Activated CD4-positive, alpha-beta T cell treated with anti-CD3 and anti-CD28 coated beads, Interleukin-10, Interleukin-2, amounts not matched to agents 100 ng/mL and 50 ng/mL, durations not matched to agents 16 hours and 8 hours (primary cell): ENCODE measurements at regions not wholly inside any gene's neighbourhood (a gene's known extent, or its start where the extent isn't known, plus 50 kb on each side); places are given as distances from the start of the nearest gene placed in this dataset.

Experiments
- DNase-seq: peaks from one replicate; pipeline ENCODE4 v3.0.0-alpha.2; 2020

DNA sequence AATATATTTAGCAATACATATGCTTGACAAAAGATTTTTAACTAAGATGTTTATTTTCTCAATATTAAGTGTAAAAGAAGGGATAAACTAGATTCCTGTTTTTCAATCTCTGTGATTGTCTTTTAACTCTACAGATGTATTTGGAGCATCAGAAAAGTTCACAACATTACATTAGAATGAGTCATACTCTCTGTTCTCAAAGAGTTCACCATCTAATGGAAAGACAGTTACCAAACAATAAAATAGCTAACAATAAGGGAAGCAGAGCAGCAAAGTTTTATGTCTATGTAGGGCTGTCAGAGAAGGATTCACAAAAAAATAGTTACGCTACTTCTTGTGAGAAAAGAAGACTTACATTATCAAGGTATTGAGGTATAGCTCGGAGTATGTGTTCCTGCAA is 109.2 kb upstream of the MAP2 start:
- no peak for DNase-seq

DNA sequence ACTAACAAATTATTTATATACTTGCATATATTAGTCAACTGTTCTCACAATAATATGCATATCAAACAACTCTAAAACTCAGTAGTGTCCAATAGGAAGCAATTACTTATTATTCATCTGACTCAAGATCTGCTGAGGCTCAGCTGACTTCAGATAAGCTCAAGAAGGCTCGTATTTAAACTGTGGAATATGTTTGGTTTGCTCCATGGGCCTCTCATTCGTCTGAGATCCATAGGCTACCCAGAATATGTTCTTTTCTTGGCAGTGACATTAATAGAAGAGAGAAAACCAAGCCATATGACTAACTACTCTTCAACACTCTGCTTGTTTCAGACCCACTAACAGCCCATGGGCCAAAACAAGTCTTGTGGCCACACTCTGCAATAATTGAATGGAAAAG is 107.7 kb upstream of the MAP2 start:
- no peak for DNase-seq

GRCh38 chr2:209321076-209321475 is 102.8 kb upstream of the MAP2 start:
- DNase-seq = no peak

DNA sequence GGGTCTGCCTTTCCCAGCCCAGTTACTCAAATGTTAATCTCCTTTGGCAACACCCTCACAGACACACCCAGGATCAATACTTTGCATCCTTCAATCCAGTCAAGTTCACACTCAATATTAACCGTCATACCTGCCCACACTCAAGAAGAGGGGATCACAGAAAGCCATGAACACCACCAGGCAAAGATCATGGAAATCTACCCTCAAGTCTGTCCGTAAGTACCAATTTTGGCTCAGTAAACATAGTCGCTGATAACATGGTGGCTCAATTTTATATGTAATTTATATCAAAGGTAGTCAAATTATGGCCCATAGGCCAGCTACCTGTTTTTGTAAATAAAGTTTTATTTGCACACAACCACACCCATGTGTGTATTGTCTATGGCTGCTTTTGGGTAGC is 102.3 kb upstream of the MAP2 start:
- DNase-seq = no peak

- no peak for DNase-seq
These were observed 101.8 kb upstream of the MAP2 start for GRCh38 chr2:209322041-209322440.

- DNase-seq = no peak
These were observed 100.8 kb upstream of the MAP2 start for GRCh38 chr2:209322905-209323512.

DNA sequence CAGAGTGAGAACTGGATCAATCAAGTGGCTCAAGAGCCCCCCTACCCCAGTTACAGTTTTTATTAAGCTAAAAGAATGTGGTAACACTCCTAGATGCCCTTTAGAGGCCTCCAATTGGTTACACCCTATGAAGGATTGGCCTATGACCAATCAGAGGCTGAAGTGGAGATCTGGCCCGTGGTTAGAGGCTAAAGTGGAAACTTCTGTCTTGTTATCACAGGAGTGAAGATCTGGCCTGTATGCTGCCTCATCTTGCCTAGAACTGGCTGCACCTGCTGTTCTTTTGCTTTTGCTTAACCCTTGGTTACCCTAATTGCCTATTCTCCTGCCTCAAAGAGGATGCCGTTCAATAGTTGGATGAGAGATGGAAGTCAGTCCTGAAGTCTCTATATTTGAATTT is 100.1 kb upstream of the MAP2 start:
- DNase-seq = no peak

- no peak for DNase-seq
These were observed 99.6 kb upstream of the MAP2 start for GRCh38 chr2:209324281-209324680.

GRCh38 chr2:209331291-209331844 is 92.5 kb upstream of the MAP2 start:
- DNase-seq = peak; percentile 7

DNA sequence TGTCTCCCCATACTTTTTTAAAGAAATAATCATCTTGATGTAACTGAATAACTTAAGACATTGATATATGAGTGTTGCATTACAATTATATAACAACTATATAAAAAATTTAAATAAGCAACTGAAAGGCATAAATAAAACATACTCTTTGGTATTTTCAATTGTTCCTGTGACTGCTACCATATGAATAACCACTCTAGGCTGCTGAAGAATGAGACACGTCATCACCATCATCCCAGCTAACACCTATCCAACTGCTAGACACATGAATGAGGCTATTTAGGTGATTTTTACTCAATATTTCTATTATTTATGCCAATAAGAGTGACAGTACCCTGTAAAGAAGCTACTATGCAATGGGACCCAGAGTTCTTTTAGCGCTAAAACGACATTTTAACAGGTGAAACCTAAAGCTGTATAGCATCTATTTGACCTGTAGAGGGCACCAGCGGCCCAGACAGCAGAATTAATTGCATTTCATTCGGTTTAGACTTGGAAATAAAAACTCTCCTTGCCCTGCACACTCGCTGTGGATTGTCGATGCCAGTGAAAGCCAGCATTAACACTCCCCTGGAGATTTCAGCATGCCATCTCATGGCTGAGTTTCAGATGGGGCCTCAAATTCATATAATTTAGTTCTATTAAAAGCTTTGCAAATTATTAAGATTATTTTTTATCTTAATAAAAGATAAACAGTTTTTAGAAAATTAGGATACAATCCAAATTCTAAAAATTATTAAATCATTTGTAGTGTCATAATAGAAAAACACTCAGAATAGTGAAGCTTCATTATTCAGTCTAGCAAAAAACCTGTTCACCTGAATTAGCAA is 89.4 kb upstream of the MAP2 start:
- DNase-seq = peak; percentile 54

DNA sequence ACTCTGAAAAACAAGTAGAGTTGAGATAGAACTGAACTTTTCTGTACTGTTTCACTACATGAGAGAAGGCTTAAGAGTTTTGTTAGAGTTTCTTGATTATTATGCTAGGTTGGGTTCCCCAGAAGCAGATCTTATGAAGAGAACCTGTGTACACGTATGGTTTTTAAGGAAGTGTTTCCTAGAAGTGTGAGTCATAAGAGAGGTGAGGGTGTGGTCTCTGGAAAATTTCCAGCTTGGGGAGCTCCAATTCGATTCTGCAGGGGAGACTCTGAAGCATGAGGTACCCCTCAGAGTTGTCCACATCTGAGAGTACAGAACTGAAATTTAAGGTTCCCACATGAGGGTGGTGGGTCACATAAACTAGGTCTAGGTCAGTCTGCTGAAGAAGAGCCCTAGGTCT is 83.3 kb upstream of the MAP2 start:
- DNase-seq = no peak

DNA sequence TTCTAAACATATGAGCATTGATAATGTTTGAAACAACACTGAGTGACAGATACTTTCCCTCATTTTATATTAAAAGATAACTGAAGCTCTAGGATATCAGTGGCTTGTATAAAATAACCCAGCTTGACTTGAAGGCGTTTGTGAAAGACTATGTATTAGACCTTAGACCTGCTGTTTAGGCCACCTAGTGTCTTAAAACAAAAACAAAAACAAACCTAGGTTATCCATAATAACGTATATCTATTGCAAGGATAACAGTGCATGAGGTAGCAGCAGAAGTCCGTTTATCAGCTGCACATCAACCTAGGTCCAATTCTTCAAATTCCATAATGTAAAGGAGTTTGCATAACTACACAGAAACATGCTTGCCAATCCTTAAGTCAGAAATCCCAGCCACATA is 79.5 kb upstream of the MAP2 start:
- DNase-seq = no peak

- DNase-seq = no peak
These were observed 75.4 kb upstream of the MAP2 start for GRCh38 chr2:209348433-209348832.

DNA sequence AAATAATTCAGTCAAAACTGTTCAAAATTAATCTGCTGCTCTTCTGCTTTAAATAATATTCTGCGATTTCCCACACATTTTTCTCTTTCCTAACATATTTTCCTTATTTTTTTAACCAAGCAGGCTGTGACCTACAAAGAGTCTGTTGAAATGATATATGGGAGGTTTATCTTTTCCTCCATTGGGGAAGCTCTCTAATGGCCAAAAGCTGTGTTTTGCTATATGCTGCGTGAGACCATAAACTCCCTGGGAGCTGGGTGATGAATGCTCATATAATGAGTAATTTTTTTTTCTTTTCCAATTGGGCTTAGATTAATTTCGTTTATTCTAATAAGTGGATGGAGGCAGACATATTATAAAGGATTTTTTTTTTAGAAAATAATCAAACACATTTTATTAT is 72.2 kb upstream of the MAP2 start:
- no peak for DNase-seq

- DNase-seq = no peak
These were observed 64.9 kb upstream of the MAP2 start for GRCh38 chr2:209358992-209359391.

GRCh38 chr2:209367075-209367747 is 56.6 kb upstream of the MAP2 start:
- DNase-seq = no peak

DNA sequence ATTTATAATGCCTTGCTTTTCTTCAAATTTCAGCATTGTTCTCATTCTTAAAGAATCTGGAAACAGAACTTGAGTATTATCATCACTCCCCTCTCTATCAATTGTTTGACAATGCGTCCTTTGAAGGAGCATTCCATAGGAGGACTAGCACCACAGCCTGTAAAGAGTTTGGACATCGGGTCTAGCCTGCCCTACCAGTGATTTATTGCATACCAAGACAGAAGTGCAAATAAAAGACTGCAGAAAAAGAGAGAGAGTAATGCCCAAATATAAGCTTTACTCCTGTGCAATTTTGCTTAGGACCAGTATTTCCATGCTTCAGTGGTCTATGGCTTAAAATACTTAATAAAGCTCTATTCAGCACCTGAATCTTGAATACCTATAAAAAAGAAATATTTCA is 55.4 kb upstream of the MAP2 start:
- no peak for DNase-seq

DNA sequence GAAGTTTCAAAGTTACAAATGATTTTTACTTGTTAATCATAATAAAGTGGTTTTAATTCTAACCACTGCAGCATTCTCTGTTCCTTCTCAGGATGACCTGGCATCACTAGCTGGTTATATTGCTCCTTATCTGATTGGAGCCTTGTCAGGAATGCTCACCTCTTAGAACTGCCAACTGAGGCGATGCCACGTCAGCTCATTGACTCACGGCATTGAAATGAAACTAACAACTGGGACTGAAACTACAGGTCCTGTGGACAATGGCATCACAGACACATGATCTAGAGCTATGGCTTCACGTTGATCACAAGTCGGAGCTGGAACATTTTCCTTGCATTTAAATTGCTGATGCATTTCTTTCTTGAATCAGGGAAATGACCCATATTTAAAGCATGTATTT is 54.9 kb upstream of the MAP2 start:
- peak; percentile 32 for DNase-seq

GRCh38 chr2:209369656-209370055 is 54.2 kb upstream of the MAP2 start:
- DNase-seq = no peak

DNA sequence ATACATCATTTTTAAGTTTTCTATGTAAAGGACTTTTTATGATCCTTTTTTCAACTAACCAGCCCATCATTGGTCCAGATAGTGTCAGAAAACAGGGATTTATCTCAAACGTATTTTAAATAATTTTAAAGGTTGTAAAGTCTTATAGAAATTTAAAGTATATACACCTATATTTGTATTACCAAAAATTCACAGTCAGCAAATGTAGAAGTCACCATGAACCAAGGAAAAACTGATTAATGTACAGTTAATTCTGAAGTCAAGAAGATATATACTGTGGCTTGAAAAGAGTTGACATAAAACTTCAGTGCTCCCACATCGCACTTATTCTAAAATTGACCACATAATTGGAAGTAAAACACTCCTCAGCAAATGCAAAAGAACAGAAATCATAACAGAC is 52.4 kb upstream of the MAP2 start:
- no peak for DNase-seq
